Peyer's patch (tissue), 4 donors: ENCODE measurements at regions not wholly inside any gene's neighbourhood (a gene's known extent, or its start where the extent isn't known, plus 50 kb on each side); places are given as distances from the start of the nearest gene placed in this dataset.

Experiments used
- POLR2A ChIP-seq, 2 donors: fragments of 450-650 bp; IDR thresholded peaks; one replicate each; pipeline ENCODE4 v1.5.1; 2017; ENCODE audit warnings: antibody characterized with exemption in 2 of 2, mild to moderate bottlenecking in 2 of 2, moderate library complexity in 2 of 2
- TF ChIP-seq, protein P1 (sequence below), 6 experiments: fragments of 450-650 bp in 4 of 6; fragments of 200-600 bp in 2 of 6; sonication (generic) in 1 of 6; IDR thresholded peaks; one replicate each; pipeline ENCODE4 v1.5.1; 2017 to 2019; ENCODE audit warnings: antibody characterized with exemption in 6 of 6, mild to moderate bottlenecking in 3 of 6, moderate library complexity in 1 of 6

DNA sequence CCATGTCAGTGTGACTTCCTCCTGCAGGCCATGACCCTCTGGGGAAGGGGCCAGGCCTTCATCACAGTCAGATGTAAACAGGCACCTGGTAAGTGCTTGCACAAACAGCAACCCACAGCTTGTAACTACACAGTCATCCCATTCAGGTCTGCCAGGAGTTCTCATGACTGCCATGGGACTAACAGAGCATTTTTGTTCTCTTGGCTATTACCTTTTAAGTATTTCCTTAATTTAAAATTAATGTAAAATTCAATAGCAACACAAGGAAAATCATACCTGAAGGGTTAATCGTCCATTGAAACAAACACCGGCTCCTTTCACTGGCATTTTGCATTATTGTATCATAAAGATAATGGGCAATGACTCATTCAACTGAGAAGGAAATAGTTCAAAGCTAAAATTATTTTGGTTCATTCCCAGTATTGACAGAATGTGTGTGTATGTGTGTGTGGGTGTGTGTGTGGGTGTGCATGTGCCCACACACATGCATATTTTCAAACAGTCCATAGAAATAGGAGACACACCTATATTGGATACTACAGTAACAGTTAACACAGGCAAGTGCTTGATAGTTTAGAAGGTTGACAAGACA lies 307.9 kb downstream of the WDR11 start:
- TF ChIP-seq, protein P1, sequence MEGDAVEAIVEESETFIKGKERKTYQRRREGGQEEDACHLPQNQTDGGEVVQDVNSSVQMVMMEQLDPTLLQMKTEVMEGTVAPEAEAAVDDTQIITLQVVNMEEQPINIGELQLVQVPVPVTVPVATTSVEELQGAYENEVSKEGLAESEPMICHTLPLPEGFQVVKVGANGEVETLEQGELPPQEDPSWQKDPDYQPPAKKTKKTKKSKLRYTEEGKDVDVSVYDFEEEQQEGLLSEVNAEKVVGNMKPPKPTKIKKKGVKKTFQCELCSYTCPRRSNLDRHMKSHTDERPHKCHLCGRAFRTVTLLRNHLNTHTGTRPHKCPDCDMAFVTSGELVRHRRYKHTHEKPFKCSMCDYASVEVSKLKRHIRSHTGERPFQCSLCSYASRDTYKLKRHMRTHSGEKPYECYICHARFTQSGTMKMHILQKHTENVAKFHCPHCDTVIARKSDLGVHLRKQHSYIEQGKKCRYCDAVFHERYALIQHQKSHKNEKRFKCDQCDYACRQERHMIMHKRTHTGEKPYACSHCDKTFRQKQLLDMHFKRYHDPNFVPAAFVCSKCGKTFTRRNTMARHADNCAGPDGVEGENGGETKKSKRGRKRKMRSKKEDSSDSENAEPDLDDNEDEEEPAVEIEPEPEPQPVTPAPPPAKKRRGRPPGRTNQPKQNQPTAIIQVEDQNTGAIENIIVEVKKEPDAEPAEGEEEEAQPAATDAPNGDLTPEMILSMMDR (IDR thresholded peaks at IDR 0.05): no peak
- no peak for TF ChIP-seq POLR2A (IDR thresholded peaks at IDR 0.05)
